Mesenchymal stem cell (in vitro differentiated cells and primary cell): ENCODE measurements at regions not wholly inside any gene's neighbourhood (a gene's known extent, or its start where the extent isn't known, plus 50 kb on each side); places are given as distances from the start of the nearest gene placed in this dataset.
A peak's percentile ranks its signal among the peaks of the same experiment; 100 is the strongest.

Source experiments
- DNase-seq: peaks from one replicate; pipeline ENCODE4 v3.0.0-alpha.2; 2013
- H2AFZ ChIP-seq: one replicate; pipeline ENCODE4 v1.6.1; 2013; ENCODE audit warnings: low read depth, mild to moderate bottlenecking, control low read depth, inconsistent platforms, low read length, moderate library complexity
- H2AK5ac ChIP-seq: 2 replicates; pipeline ENCODE4 v1.6.1; 2013; ENCODE audit warnings: low read length, moderate library complexity, mild to moderate bottlenecking, inconsistent platforms; ENCODE audit not compliant: severe bottlenecking
- H2BK120ac ChIP-seq: one replicate; pipeline ENCODE4 v1.6.1; 2013; ENCODE audit warnings: low read depth, mild to moderate bottlenecking, inconsistent platforms, low read length, moderate library complexity
- H2BK12ac ChIP-seq, 2 experiments: one replicate each; pipeline ENCODE4 v1.6.1; 2013; ENCODE audit warnings: inconsistent platforms in 2 of 2, low read length in 2 of 2, mild to moderate bottlenecking in 2 of 2, moderate library complexity in 2 of 2, control low read depth in 1 of 2
- H2BK15ac ChIP-seq: one replicate; pipeline ENCODE4 v1.6.1; 2013; ENCODE audit warnings: mild to moderate bottlenecking, low read depth, inconsistent platforms; ENCODE audit not compliant: poor library complexity, severe bottlenecking
- H2BK5ac ChIP-seq: 2 replicates; pipeline ENCODE4 v1.6.1; 2013; ENCODE audit warnings: low read depth, mild to moderate bottlenecking, low read length, control low read depth, inconsistent platforms; ENCODE audit not compliant: poor library complexity, severe bottlenecking
- H3K14ac ChIP-seq, 2 experiments: one replicate each; pipeline ENCODE4 v1.6.1; 2013; ENCODE audit warnings: inconsistent platforms in 2 of 2, low read length in 2 of 2, control low read depth in 1 of 2, mild to moderate bottlenecking in 1 of 2, moderate library complexity in 1 of 2
- H3K18ac ChIP-seq, 2 experiments: one replicate each; pipeline ENCODE4 v1.6.1; 2013; ENCODE audit warnings: inconsistent platforms in 2 of 2, low read length in 2 of 2, control low read depth in 1 of 2, low read depth in 1 of 2, mild to moderate bottlenecking in 1 of 2
- H3K23ac ChIP-seq, 2 experiments: one replicate each; pipeline ENCODE4 v1.6.1; 2013; ENCODE audit warnings: inconsistent platforms in 2 of 2, low read length in 2 of 2, mild to moderate bottlenecking in 2 of 2, moderate library complexity in 2 of 2, control low read depth in 1 of 2
- H3K27ac ChIP-seq: 2 replicates; pipeline ENCODE4 v1.5.1; 2013; ENCODE audit warnings: mild to moderate bottlenecking, moderate library complexity, low read length, control low read depth, inconsistent platforms; ENCODE audit not compliant: poor library complexity, severe bottlenecking
- H3K27me3 ChIP-seq, 2 experiments: 2 replicates each; pipeline versions ENCODE4 v1.6.1 to v1.7.0; 2013; ENCODE audit warnings: low read length in 2 of 2, mild to moderate bottlenecking in 2 of 2, moderate library complexity in 2 of 2, control low read depth in 1 of 2, inconsistent platforms in 1 of 2; ENCODE audit not compliant: control insufficient read depth in 1 of 2, insufficient read depth in 1 of 2
- H3K36me3 ChIP-seq, 2 experiments: 2 replicates each; pipeline versions ENCODE4 v1.6.1 to v1.7.0; 2013; ENCODE audit warnings: low read length in 2 of 2, control low read depth in 1 of 2, inconsistent platforms in 1 of 2, low read depth in 1 of 2, mild to moderate bottlenecking in 1 of 2; ENCODE audit not compliant: insufficient read depth in 2 of 2, control insufficient read depth in 1 of 2
- H3K4ac ChIP-seq, 2 experiments: one replicate each; pipeline ENCODE4 v1.6.1; 2013; ENCODE audit warnings: inconsistent platforms in 2 of 2, low read length in 2 of 2, mild to moderate bottlenecking in 2 of 2, moderate library complexity in 2 of 2, control low read depth in 1 of 2, low read depth in 1 of 2
- H3K4me1 ChIP-seq: 2 replicates; pipeline ENCODE4 v1.6.1; 2013; ENCODE audit warnings: low read depth, low read length, control low read depth; ENCODE audit not compliant: control insufficient read depth, insufficient read depth
- H3K4me2 ChIP-seq: 2 replicates; pipeline ENCODE4 v1.6.1; 2013; ENCODE audit warnings: low read length, mild to moderate bottlenecking, inconsistent platforms; ENCODE audit not compliant: poor library complexity, severe bottlenecking
- H3K4me3 ChIP-seq, 2 experiments: 2 replicates each; pipeline versions ENCODE4 v1.5.1 to v1.7.0; 2013; ENCODE audit warnings: low read length in 2 of 2, mild to moderate bottlenecking in 2 of 2, control low read depth in 1 of 2, low read depth in 1 of 2; ENCODE audit not compliant: insufficient read depth in 1 of 2
- H3K79me1 ChIP-seq: replicated peaks from 2 replicates; pipeline ENCODE4 v1.6.1; 2013; ENCODE audit warnings: mild to moderate bottlenecking, control low read depth, low read length, inconsistent platforms; ENCODE audit not compliant: poor library complexity, severe bottlenecking
- H3K9ac ChIP-seq: 2 replicates; pipeline ENCODE4 v1.7.0; 2013; ENCODE audit warnings: mild to moderate bottlenecking, low read length, moderate library complexity
- H3K9me3 ChIP-seq: 2 replicates; pipeline ENCODE4 v1.7.0; 2013; ENCODE audit warnings: mild to moderate bottlenecking, low read length; ENCODE audit not compliant: control insufficient read depth
- H4K8ac ChIP-seq: one replicate; pipeline ENCODE4 v1.6.1; 2013; ENCODE audit warnings: inconsistent platforms, mild to moderate bottlenecking, low read length, moderate library complexity
- H4K91ac ChIP-seq: one replicate; pipeline ENCODE4 v1.6.1; 2013; ENCODE audit warnings: mild to moderate bottlenecking, low read length, inconsistent platforms
- WGBS: methylation state at CpG from one replicate; pipeline ENCODE4 v1.1.7; 2013; ENCODE audit warnings: mixed read lengths; 5-methylcytosine and 5-hydroxymethylcytosine counted together

- no peak overlapping the region for H3K18ac ChIP-seq
- no peak overlapping the region for H2BK5ac ChIP-seq
- no peaks in the 10 kb centered on the region for H3K79me1 ChIP-seq
- H2AK5ac ChIP-seq, result no peak overlapping the region
- H3K23ac ChIP-seq, result no peak overlapping the region
- no peak for DNase-seq
- no peak overlapping the region for H3K4me3 ChIP-seq
- H3K9ac ChIP-seq, result no peak overlapping the region
- H4K8ac ChIP-seq, result no peak overlapping the region
- no peak overlapping the region for H3K27ac ChIP-seq
- no peak overlapping the region for H2BK120ac ChIP-seq
- no peak overlapping the region for H2BK12ac ChIP-seq
- H4K91ac ChIP-seq, result no peak overlapping the region
- no peaks in the 10 kb centered on the region for H3K36me3 ChIP-seq
- H3K4ac ChIP-seq, result no peak overlapping the region
- no peak overlapping the region for H3K14ac ChIP-seq
- no peaks in the 10 kb centered on the region for H3K9me3 ChIP-seq
- H3K4me2 ChIP-seq, result no peak overlapping the region
- peaks cover 3% of the 10 kb centered on the region for H3K4me1 ChIP-seq
- no peaks in the 10 kb centered on the region for H3K27me3 ChIP-seq
- no peak overlapping the region for H2BK15ac ChIP-seq
- no CpG with 5 or more reads among the region's 1 CpG for WGBS
- H2AFZ ChIP-seq, result no peak overlapping the region
These were observed 417.0 kb upstream of the SOX5 start for GRCh38 chr12:24366514-24366913.

GRCh38 chr12:24364921-24365320 is 415.5 kb upstream of the SOX5 start:
- no peak overlapping the region for H3K18ac ChIP-seq
- H2BK120ac ChIP-seq, result no peak overlapping the region
- no peaks in the 10 kb centered on the region for H3K36me3 ChIP-seq
- no peak overlapping the region for H4K91ac ChIP-seq
- no peak overlapping the region for H2AFZ ChIP-seq
- H4K8ac ChIP-seq, result no peak overlapping the region
- no peak overlapping the region for H2AK5ac ChIP-seq
- H3K23ac ChIP-seq, result no peak overlapping the region
- no peak overlapping the region for H3K9ac ChIP-seq
- no CpG with 5 or more reads among the region's 2 CpGs for WGBS
- H3K9me3 ChIP-seq, result no peaks in the 10 kb centered on the region
- no peak overlapping the region for H3K4me3 ChIP-seq
- H2BK12ac ChIP-seq, result no peak overlapping the region
- H3K4ac ChIP-seq, result no peak overlapping the region
- no peak overlapping the region for H3K27ac ChIP-seq
- no peak overlapping the region for H2BK15ac ChIP-seq
- H3K27me3 ChIP-seq, result no peaks in the 10 kb centered on the region
- H3K79me1 ChIP-seq, result no peaks in the 10 kb centered on the region
- DNase-seq, result no peak
- H3K4me2 ChIP-seq, result no peak overlapping the region
- no peak overlapping the region for H3K14ac ChIP-seq
- no peak overlapping the region for H2BK5ac ChIP-seq
- H3K4me1 ChIP-seq, result peaks cover 5% of the 10 kb centered on the region

- H4K91ac ChIP-seq, result no peak overlapping the region
- H3K9me3 ChIP-seq, result no peaks in the 10 kb centered on the region
- no peak overlapping the region for H4K8ac ChIP-seq
- H3K4ac ChIP-seq, result no peak overlapping the region
- no peak overlapping the region for H3K18ac ChIP-seq
- no peaks in the 10 kb centered on the region for H3K36me3 ChIP-seq
- H2AK5ac ChIP-seq, result peak overlapping the region; percentile 92
- no peaks in the 10 kb centered on the region for H3K79me1 ChIP-seq
- no peak overlapping the region for H3K27ac ChIP-seq
- peaks cover 5% of the 10 kb centered on the region for H3K4me1 ChIP-seq
- no peak overlapping the region for H3K23ac ChIP-seq
- no peak overlapping the region for H3K14ac ChIP-seq
- H3K4me2 ChIP-seq, result no peak overlapping the region
- no peak overlapping the region for H2AFZ ChIP-seq
- no peak overlapping the region for H3K9ac ChIP-seq
- no peak overlapping the region for H2BK5ac ChIP-seq
- no peak overlapping the region for H2BK15ac ChIP-seq
- no peak overlapping the region for H3K4me3 ChIP-seq
- WGBS, result 100% methylated on average over 2 of the region's 3 CpGs
- no peak overlapping the region for H2BK12ac ChIP-seq
- no peak for DNase-seq
- H2BK120ac ChIP-seq, result no peak overlapping the region
- H3K27me3 ChIP-seq, result no peaks in the 10 kb centered on the region
These were observed 413.8 kb upstream of the SOX5 start for GRCh38 chr12:24363177-24363754.

- no peaks in the 10 kb centered on the region for H3K9me3 ChIP-seq
These were observed 412.6 kb upstream of the SOX5 start for GRCh38 chr12:24361877-24362580.

More at GRCh38 chr12:24361877-24362580, 412.6 kb upstream of the SOX5 start:
- Histone ChIP-seq H3K4ac (no peak overlapping the region), H3K4me3 (no peak overlapping the region), H3K9ac (no peak overlapping the region), H3K27me3 (no peaks in the 10 kb centered on the region), H2BK12ac (peak overlapping the region; percentile 44 to 63), H2AFZ (no peak overlapping the region), H3K23ac (no peak overlapping the region), H3K4me1 (peaks cover 5% of the 10 kb centered on the region), H2AK5ac (peak overlapping the region; percentile 81), H4K91ac (no peak overlapping the region), H3K4me2 (no peak overlapping the region), H2BK15ac (no peak overlapping the region), H2BK5ac (no peak overlapping the region), H2BK120ac (no peak overlapping the region), H3K18ac (peak overlapping the region in 1 of 2 experiments; percentile 34), H3K27ac (peak overlapping the region; percentile 8), H4K8ac (no peak overlapping the region), H3K36me3 (no peaks in the 10 kb centered on the region), H3K14ac (no peak overlapping the region), H3K79me1 (no peaks in the 10 kb centered on the region)
- 100% methylated on average over 6 of the region's 6 CpGs for WGBS
- no peak for DNase-seq
